A172 (cell line): ENCODE measurements at regions not wholly inside any gene's neighbourhood (a gene's known extent, or its start where the extent isn't known, plus 50 kb on each side); places are given as distances from the start of the nearest gene placed in this dataset.
A peak's percentile ranks its signal among the peaks of the same experiment; 100 is the strongest.

Source experiments
- DNase-seq: peaks from one replicate; pipeline ENCODE4 v3.0.0-alpha.2; 2015; ENCODE audit warnings: low spot score

- no peak for DNase-seq
Observed at GRCh38 chr5:90193185-90193822, 216.3 kb downstream of the CETN3 start.

GRCh38 chr5:90191352-90192045 lies 218.1 kb downstream of the CETN3 start:
- DNase-seq, result no peak

DNA sequence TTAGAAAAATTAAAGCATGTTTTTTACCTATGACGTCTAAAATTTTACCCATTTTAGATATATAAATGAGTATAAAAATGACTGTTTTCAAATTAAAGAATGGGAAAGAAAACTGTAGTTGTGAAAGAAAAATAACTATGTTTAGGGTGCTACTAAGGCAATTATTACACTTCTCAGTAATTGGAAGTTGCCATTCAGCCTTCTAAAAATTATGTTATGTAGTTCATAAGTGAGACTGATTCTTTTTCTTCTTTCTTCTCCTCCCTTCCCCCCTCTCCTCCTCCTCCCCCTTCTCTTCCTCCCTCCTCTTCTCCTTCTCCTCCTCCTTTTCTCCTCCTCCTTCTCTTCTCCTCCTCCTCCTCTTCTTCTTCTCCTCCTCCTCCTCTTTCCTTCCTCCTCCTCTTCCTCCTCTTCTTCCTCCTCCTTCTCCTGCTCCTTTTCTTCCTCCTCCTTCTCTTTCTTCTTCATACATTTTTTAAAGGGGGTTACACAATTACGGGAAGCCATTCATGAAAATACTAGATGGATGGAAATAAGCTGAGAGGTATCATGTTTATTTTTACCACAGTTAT lies 223.6 kb downstream of the CETN3 start:
- no peak for DNase-seq

GRCh38 chr5:90184764-90185163 lies 224.8 kb downstream of the CETN3 start:
- DNase-seq, result no peak

DNA sequence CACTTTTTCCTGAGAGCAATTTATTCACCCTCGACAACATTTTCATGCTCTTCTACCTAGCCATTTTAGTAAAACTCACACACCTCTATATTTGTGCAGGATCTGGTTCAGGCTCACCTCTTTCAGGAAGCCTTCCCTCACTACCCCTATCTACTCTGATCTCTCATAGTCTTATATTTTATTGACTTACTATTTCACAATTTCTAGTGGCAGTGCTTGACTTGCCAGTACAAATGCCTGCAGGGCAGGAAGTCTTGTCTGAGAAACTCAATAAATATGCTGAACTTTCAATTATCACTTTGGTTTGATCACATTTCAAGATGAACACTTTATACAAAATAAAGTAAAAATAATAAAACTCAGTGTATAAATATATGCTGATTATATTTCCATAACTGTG lies 226.8 kb downstream of the CETN3 start:
- DNase-seq, result no peak

DNA sequence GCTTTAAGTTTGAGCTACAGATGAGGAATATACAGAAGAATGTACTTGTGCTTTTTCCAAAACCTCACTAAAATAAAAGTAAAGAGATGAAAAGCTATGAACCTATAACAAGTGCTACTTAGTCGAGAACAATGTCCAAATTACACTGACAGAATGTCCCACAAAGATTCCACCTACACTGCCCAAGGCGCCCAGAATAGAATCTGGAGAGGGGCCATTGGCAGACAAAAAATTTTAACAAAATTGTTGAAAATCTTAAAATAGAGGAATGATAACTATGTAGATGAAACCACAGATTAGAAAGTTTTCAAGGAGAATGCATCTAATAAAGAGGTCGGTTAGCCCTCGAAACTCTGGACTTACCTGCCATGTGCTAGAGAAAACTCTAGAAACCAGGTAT lies 235.3 kb downstream of the CETN3 start:
- DNase-seq, result no peak

DNA sequence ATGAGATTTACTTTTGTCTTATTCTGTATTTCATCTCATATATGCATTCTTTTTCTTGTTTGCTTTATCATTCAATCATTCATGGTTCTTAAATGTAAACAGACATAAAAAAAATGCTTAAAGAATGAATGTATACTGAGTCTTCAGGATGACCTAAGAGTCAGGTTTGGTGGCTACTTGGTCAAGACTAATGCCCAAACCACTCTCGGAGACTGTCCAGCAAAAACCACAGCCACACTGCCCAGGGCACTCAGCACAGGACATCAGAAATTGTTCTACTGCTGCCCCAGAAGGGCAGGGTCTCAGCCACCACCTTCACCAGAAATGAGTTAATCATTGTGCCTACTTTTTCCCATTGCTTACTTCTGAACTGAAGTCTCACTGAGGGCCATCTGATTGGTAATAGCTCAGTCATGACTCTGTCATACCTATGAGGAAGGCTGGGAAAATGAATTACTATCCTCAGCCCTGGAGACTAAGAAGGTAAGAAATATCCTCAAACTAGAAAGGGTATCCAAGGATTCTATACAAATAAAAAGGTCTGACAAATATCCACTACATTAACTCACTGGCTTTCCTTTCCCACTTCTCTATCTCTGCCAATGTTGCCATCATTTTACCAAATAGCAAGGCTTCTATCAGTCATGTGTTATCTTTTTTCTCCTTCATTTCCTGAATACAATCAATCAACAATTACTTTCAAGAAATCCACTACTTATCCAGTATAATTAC lies 236.1 kb downstream of the CETN3 start:
- DNase-seq, result no peak

DNA sequence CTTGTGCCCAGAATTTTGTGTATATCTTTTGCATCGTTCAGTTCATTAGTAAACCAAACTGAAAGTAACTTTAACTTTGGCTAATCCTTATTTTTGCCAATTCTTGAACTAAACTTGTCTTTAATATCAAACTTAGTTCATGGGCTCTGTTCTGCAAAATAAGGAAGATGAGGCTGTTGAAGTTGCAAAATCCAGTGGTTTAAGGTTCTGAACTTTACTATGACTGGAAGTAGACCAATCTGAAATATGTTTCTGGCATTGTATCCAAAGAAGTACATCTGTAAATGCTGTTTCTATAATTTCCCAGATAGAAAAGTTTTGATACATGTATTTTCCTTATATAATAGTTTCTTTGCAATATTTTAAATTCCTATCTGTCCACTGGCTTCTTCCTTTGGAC lies 238.1 kb downstream of the CETN3 start:
- no peak for DNase-seq

- no peak for DNase-seq
Observed at GRCh38 chr5:90170261-90170660, 239.3 kb downstream of the CETN3 start.

DNA sequence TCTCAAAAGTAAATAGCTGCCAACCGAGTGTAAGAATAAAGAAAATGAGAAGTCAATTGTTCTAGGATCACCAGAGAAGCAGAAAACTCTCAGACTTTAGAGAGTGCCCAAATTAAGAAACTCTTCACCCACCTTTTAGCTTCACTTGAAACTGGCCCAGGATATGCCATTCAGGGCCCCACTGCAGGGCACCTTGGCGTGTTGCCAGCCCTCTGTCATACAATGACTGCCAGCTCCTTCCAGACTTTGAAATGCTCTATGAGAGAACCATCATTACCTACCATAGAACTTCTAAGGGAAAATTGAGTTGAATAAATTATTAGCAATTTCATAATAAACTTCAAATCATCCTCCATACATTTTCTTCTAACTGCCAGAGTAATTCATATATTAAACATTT lies 240.5 kb downstream of the CETN3 start:
- DNase-seq, result no peak

GRCh38 chr5:90168399-90168798 lies 241.2 kb downstream of the CETN3 start:
- DNase-seq, result no peak

DNA sequence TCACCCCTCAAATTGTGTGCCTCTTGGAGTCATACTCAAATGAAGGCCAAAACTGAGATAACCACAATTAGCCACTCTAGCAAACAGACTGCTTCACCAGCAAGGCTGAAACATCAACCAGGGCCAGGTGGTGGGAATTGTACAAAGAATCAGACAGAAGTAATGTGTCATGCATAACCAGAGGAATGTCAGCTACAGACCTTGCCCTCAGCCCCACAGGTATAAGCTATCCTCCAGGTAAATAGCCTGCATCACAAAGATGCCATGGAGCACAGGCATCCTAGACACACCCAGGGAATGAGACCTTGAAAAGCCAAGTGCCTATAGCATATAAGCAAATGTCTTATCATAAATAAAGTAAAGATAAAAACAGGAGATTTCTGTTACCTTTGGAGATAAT lies 242.7 kb downstream of the CETN3 start:
- no peak for DNase-seq

DNA sequence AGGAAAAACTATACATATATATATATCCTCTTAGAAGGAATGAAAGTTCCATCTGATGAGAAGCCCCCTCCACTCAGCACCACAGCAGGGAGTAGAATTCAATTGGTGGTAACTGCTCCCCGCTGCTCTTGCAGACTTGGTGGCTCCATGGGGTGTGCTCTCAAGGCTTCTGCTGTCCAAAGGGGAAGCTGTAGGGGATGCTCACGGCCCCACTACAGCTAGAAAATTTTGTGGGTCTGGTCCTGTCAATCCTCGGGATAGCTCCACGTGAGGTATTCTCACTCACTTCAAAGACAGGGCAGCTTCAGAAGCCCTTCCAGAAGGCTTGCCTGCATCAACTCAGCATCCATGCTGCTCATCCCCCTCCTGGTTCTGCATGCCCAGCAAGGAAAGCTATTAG lies 247.2 kb downstream of the CETN3 start:
- no peak for DNase-seq

DNA sequence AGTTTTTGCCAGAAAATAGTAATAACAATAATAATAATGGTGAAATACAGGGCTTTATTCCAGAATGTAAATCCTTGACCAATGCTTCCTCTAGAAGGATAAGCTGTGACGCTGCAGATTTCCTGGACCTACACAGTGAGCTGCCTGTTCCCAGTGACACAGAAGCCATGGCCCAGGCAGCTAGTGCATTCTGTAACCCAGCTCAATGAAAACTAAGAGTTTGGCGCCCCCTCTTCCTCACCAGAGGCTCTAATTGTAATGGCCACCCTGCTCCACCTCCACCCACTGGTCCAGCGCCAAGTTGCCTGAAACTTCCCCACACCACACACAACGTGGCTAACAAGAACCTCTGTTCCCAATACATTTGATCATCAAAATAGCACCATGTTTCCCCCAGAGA lies 248.1 kb downstream of the CETN3 start:
- DNase-seq, result peak; percentile 72

- DNase-seq, result no peak
Observed at GRCh38 chr5:90158131-90158530, 251.4 kb downstream of the CETN3 start.

DNA sequence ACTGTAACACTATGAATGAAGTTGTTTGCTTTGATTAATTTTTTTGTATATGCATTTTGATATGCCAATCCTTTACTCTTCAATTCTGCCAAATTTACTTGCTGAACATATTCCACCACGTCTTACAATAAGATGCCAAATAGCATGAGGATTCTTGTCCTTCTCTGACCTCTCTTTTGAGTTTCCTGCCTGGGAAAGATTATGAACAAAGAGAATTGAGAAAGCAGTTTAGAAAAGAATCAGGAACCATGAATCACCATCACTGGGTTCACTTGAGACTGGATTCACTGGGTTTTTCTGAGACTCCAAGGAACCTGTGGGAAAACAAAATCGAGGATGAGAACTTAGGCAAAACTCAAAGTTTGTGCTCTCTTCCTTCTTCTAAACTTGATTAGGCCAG lies 256.5 kb downstream of the CETN3 start:
- no peak for DNase-seq

- DNase-seq, result peak; percentile 10
Observed at GRCh38 chr5:90144625-90145327, 264.8 kb downstream of the CETN3 start.

- no peak for DNase-seq
Observed at GRCh38 chr5:90142541-90142940, 267.0 kb downstream of the CETN3 start.

- DNase-seq, result no peak
Observed at GRCh38 chr5:90141984-90142383, 267.6 kb downstream of the CETN3 start.

- DNase-seq, result no peak
Observed at GRCh38 chr5:90136952-90137528, 272.5 kb downstream of the CETN3 start.

DNA sequence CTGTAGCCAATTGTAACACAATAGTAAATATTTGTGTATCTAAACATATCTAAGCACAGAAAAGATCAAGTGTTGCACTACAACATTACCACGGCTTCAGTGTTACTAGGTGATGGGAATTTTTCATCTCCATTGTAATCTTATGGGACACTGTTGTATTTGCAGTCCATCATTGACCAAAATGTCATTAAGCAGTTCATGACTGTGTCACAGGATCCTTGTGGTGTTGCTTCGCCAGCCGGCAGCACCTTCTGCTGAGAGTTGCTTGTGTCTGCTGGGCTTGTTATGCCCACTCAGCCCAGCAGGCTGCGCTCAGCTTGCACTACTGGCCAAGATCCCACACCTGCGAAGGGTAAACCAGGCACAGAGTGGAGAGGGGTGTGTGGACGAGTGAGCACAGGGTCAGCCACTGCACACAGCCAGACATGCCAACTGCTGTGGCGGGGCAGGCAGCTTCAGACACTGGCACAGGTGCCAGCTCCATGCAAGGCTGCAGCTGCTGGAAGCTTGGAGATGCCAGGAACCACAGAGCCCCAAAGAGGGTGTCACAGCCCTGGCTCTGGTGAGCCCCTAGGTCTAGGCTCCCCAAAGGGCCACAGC lies 273.7 kb downstream of the CETN3 start:
- no peak for DNase-seq
